ENCODE measurements at regions not wholly inside any gene's neighbourhood (a gene's known extent, or its start where the extent isn't known, plus 50 kb on each side); places are given as distances from the start of the nearest gene placed in this dataset.
A peak's percentile ranks its signal among the peaks of the same experiment; 100 is the strongest.

- no peak for TF ChIP-seq CTCF (IDR thresholded peaks at IDR 0.05)
- no peak for ATAC-seq (ENCODE audit: low FRiP score)
These were observed 453.5 kb upstream of the JARID2 start for GRCh38 chr6:14792118-14792955.

GRCh38 chr6:14795451-14795850 is 450.4 kb upstream of the JARID2 start:
- no peak for TF ChIP-seq CTCF (IDR thresholded peaks at IDR 0.05)
- DNase-seq (ENCODE audit: low spot score) (no peak), ATAC-seq (ENCODE audit: low FRiP score) (no peak)

More at GRCh38 chr6:14792118-14792955, 453.5 kb upstream of the JARID2 start:
- DNase-seq (ENCODE audit: low spot score) = no peak

- ATAC-seq (ENCODE audit: low FRiP score) (no peak), DNase-seq (ENCODE audit: low spot score) (no peak)
- TF ChIP-seq CTCF (IDR thresholded peaks at IDR 0.05) = no peak
These were observed 448.7 kb upstream of the JARID2 start for GRCh38 chr6:14796974-14797762.

GRCh38 chr6:14797875-14798593 is 447.8 kb upstream of the JARID2 start:
- no peak for TF ChIP-seq CTCF (IDR thresholded peaks at IDR 0.05)
- ATAC-seq (ENCODE audit: low FRiP score) (peak; percentile 63), DNase-seq (ENCODE audit: low spot score) (no peak)

- DNase-seq (ENCODE audit: low spot score) (no peak), ATAC-seq (ENCODE audit: low FRiP score) (no peak)
- no peak for TF ChIP-seq CTCF (IDR thresholded peaks at IDR 0.05)
These were observed 447.3 kb upstream of the JARID2 start for GRCh38 chr6:14798594-14798982.

GRCh38 chr6:14798996-14799588 is 446.8 kb upstream of the JARID2 start:
- ATAC-seq (ENCODE audit: low FRiP score) (no peak), DNase-seq (ENCODE audit: low spot score) (no peak)
- no peak for TF ChIP-seq CTCF (IDR thresholded peaks at IDR 0.05)

All from omental fat pad (tissue), 3 donors.